ENCODE measurements at regions not wholly inside any gene's neighbourhood (a gene's known extent, or its start where the extent isn't known, plus 50 kb on each side); places are given as distances from the start of the nearest gene placed in this dataset.

DNA sequence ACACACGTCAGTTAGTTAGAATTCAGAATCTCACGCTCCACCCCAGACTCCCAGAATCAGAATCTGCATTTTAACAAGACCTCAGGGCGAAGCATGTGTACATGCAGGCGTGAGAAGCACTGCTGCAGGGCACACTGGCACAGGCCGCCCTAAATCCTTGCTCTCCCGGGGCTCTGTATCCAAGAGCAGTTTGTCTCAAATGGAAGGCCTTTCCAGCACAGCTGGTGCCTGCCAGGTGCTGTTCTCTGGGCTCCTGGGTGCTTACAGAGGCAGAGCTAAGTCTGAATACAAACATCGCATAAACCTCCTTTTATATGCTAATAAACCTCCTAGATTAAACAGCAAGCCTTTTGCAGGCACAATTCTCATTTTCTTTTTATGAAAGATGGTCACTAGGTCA is 119.1 kb upstream of the CD93 start:
- no peak for DNase-seq
- intact Hi-C loops (cut with DNase I): loop anchor here (10.0 kb wide), 2 partner anchors 160 to 510 kb away; partner anchors contain the start of gene THBD (in 1 of the 2)
- peaks cover 11% of the 10 kb centered on the region for H3K4me1 ChIP-seq
- H3K36me3 ChIP-seq (ENCODE audit: insufficient read depth in 1 of 2, low read depth in 1 of 2): no peaks in the 10 kb centered on the region
- 58 to 71% (median 59%) methylated on average over 7 of the region's 7 CpGs for WGBS, 3 donors
- ATAC-seq: peak in 1 of 4 donors; percentile 30
- TF ChIP-seq CTCF (IDR thresholded peaks at IDR 0.05): no peak
- no peaks in the 10 kb centered on the region for H3K9me3 ChIP-seq
- no peaks in the 10 kb centered on the region for H3K27me3 ChIP-seq (ENCODE audit: insufficient read depth in 3 of 3, low read length in 2 of 3)
- H3K27ac ChIP-seq: no peak overlapping the region
- no peak overlapping the region for H3K4me3 ChIP-seq

DNA sequence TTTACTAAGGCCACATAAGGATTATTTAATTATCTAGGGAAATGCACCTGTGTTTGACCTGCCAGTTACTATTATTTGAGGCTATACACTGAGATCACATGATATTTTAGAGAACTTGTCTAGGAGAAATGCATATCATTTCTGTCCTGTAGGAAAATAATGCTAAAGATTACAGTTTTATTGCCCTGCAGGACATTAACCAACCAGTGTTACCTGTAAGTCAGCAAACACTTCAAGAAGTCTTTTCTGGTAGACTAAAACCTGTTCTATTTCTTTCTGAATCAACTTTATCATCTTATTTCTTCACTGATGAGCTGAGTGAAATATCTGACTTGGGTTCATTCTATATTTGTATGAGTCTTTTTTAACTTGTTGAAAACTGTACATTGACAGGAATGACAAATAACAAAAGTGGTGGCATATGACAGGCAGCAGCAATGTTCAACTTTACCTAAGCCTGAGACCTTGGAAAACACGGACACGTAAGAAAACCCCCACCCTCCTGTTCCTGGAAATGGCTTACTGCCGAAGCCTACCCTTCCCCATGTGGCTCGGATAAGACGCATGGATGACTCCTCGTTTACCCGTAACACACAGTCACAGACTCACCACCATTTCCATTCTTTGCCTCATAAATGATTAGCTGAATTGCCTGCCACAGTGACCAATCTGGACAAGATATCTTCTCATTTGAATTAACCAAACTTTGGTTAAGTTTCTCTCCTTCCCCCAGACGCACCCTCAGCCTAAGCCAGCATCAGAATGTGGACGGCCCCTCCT is 118.0 kb upstream of the CD93 start:
- Histone ChIP-seq H3K27ac (no peak overlapping the region), H3K27me3 (ENCODE audit: insufficient read depth in 3 of 3, low read length in 2 of 3) (no peaks in the 10 kb centered on the region), H3K4me1 (peaks cover 11% of the 10 kb centered on the region), H3K36me3 (ENCODE audit: insufficient read depth in 1 of 2, low read depth in 1 of 2) (no peaks in the 10 kb centered on the region), H3K4me3 (no peak overlapping the region), H3K9me3 (no peaks in the 10 kb centered on the region)
- DNase-seq (no peak), ATAC-seq (no peak)
- TF ChIP-seq CTCF (IDR thresholded peaks at IDR 0.05): no peak
- WGBS, 3 donors: 84 to 89% (median 84%) methylated on average over 9 of the region's 9 CpGs
- intact Hi-C loops (cut with DNase I): loop anchor here (10.0 kb wide), 2 partner anchors 159 to 509 kb away; partner anchors contain the start of gene THBD (in 1 of the 2)

DNA sequence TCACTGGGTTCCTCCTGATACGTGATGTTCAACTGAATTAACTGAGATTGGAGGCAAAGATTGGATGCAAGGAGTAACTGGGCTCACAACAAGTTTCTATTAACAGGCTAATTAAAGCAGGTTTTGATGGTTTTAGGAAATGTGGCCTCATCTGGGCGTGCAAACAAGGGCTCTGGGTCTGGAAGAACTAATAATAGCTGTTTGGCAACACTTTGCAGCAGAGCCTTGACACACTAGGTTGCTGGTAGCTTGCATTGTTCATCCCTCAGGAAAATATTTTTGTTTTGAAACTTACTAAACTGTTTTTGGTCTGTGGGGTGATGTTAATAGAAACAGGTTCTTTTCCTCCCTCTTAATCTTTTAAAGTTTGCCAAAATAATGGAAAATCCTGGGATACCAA is 117.2 kb upstream of the CD93 start:
- ATAC-seq (no peak), DNase-seq (no peak)
- H3K4me3 ChIP-seq: no peak overlapping the region
- H3K36me3 ChIP-seq (ENCODE audit: insufficient read depth in 1 of 2, low read depth in 1 of 2): no peaks in the 10 kb centered on the region
- H3K9me3 ChIP-seq: no peaks in the 10 kb centered on the region
- intact Hi-C loops (cut with DNase I): loop anchor here (10.0 kb wide), 2 partner anchors 159 to 509 kb away; partner anchors contain the start of gene THBD (in 1 of the 2)
- H3K27me3 ChIP-seq (ENCODE audit: insufficient read depth in 3 of 3, low read length in 2 of 3): no peaks in the 10 kb centered on the region
- WGBS, 3 donors: 44 to 49% (median 47%) methylated on average over 2 of the region's 2 CpGs
- TF ChIP-seq CTCF (IDR thresholded peaks at IDR 0.05): no peak
- peaks cover 11% of the 10 kb centered on the region for H3K4me1 ChIP-seq
- H3K27ac ChIP-seq: no peak overlapping the region

DNA sequence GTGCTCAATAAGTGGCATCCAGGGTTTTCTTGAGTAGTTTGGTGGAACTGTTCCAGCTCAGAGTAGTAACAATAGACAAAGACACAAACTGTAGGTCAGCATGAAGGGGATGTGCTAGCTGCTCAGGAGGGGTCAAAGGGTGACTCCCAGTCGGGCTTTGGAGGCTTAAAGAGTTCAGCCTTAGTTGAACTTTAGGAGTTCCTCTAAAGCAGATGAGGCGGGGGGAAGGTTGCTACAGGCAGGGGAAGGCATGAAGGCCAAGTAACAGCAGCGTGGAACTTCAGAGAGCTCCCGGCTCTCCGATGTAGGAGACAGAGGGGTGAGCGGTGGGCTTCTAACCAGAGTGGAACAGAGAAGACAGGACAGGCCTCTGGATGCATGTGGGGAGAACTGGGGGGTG is 115.5 kb upstream of the CD93 start:
- Histone ChIP-seq H3K27ac (no peak overlapping the region), H3K27me3 (ENCODE audit: insufficient read depth in 3 of 3, low read length in 2 of 3) (no peaks in the 10 kb centered on the region), H3K4me3 (no peak overlapping the region), H3K4me1 (peaks cover 11% of the 10 kb centered on the region), H3K36me3 (ENCODE audit: insufficient read depth in 1 of 2, low read depth in 1 of 2) (no peaks in the 10 kb centered on the region), H3K9me3 (no peaks in the 10 kb centered on the region)
- intact Hi-C loops (cut with DNase I): loop anchor here (10.0 kb wide), 2 partner anchors 157 to 507 kb away; partner anchors contain the start of gene THBD (in 1 of the 2)
- WGBS, 3 donors: 88 to 94% (median 93%) methylated on average over 6 of the region's 6 CpGs
- ATAC-seq (no peak), DNase-seq (no peak)
- no peak for TF ChIP-seq CTCF (IDR thresholded peaks at IDR 0.05)
